Activated CD8-positive, alpha-beta memory T cell treated with anti-CD3 and anti-CD28 coated beads, Interleukin-2, amount 50 U/mL, for 24 hours (primary cell): ENCODE measurements at regions not wholly inside any gene's neighbourhood (a gene's known extent, or its start where the extent isn't known, plus 50 kb on each side); places are given as distances from the start of the nearest gene placed in this dataset.
"Not testable (repeated sequence)": the region's sequence is repeated elsewhere in the genome, so short reads cannot be mapped to it uniquely, and the experiment has no call there.

Experiments
- DNase-seq: peaks from one replicate; pipeline ENCODE4 v3.0.0-alpha.2; 2020; ENCODE audit errors: extremely low read depth

DNA sequence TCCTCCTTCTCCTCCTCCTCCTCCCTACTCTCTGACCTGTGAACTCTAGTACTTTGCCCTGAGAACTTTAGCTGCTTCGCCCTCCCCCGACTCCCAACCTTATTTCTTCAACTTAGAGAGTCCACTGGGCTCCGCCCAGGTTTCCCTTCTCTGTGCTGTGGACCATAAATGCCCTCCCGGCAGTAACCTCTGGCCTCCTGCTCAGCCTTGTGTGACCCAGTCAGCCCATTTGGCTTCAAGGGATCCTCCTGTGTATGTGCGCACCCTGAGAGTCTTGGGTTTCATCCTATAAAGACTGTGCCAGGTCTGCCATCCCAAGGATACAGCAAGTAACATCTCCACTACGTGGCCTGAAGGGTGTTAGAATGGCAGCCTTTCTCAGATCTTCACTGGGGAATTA, 275.6 kb upstream of the C16orf82 start:
- no peak for DNase-seq

DNA sequence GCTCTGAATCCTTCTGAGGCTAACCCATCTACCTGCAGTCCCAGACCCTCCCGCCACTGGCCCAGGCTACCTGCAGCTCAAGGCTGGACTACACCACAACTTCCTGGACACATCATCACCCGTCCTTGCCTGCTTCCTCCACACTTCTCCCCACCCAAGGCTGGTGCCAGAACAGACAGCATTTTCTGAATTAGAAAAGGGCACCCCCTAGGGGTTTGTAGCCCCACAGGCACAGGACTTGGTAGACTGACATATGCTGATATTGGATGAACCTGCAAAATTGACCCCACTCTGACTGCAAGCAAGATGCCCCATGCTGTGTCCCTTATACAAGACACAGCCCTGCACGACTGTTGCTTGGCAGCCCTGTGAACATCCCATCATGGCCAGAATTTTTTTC, 271.5 kb upstream of the C16orf82 start:
- no peak for DNase-seq

DNA sequence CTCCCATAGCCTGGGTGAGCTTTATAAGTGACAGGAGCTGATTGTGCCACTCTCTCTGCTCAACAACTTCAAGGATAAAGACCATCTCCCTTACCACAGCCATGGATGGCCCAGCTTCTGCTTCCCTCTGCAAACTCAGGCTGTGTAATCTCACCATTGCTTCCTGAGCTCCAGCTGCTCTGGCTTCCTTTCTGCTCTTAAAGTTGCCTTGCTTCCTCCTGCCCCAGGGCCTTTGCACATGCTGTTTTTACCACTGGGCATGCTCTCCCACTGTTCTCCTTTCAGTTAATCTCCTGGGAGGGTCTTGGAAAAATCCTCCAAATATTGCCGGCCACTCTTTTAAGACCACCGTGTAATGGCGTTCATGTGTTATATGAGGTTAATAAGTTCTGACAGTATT, 265.1 kb upstream of the C16orf82 start:
- DNase-seq, result no peak

DNA sequence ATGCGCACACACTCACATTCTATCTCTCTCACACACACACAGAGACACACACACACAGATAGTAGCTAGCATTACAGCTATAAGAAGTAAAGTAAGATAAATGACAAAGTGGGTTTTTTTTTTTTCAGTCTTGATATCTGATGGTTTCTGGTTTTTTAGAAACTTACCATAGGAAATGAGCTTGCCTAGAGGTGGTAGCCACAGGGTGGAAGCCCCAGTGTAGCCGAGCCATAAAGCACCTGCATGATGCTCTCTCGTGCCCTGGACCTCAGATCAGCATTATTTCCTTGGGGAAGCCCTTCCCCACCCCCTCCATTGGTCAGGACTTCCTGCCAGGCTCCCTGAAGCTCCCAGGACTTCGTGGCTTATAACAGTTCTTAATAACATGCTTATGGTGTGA, 264.3 kb upstream of the C16orf82 start:
- DNase-seq, result no peak

DNA sequence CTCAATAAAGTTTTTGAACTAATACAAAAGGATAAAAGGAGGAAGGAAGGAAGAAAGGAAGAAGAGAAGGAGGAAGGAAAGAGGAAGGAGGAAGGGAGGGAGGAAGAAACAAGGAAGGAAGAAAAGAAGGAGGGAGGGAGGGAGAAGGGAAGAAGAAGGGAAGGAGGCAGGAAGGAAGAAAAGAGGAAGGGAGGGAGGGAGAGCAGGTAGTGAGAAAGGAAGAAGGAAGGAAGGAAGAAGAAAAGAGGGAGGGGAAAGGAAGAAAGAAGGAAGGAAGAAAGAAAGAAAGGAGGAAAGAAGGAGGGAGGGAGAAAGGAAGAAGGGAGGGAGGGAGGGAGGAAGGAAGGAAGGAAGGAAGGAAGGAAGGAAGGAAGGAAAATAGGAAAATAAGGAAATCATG, 263.8 kb upstream of the C16orf82 start:
- no peak for DNase-seq

DNA sequence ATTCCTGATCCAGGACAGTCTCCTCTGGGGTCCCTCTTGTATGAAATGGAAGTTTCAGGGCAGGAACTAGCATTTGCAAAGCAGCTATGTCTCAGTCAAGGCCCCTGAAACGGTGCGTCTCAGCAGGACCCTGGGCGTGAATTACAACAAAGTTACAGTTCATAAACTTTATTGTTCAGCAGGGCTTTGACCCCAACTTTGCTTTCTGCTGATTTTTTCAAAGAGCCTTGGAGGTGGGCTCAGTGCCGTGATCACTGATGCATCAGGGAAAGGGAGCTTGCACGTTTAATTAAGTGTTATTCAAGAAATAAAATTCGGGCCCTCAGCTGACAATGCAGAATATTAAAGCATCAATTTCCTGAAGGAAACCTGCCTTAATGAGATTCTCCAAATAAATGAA, 260.1 kb upstream of the C16orf82 start:
- no peak for DNase-seq

DNA sequence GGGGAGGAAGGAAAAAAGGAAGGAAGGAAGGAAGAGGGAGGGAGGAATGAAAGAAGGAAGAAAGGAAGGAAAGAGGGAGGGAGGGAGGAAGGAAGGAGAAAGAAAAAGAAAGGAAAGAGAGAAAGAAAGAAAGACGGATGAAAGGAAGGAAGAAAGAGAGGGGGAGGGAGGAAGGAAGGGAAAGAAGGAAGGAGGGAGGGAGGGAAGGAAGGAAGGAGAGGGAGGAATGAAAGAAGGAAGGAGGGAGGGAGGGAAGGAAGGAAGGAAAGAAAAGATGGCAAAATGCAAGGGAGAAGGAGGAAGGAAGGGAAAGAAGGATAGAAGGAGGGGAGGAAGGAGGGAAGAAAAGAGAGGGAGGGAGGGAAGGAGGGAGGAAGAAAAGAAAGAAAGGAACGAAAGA, 257.3 kb upstream of the C16orf82 start:
- no peak for DNase-seq

DNA sequence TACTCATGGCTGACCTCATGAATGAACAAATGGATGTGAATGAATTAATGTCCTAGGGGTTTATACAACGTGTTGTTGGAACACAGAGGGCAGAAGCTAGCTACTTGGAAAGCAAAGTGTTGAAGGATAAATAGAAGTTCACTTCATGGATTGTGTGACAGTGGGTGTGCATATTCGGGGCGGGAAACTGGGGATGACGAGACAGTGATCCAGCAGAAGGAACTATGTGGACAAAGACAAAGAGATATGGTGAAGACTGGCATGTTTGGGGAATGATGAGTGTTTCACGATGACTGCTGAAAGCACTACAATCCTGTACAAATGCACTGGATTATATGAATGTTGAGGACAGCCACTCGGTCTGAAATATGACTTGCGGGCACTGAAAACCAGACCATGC, 250.5 kb upstream of the C16orf82 start:
- no peak for DNase-seq

DNA sequence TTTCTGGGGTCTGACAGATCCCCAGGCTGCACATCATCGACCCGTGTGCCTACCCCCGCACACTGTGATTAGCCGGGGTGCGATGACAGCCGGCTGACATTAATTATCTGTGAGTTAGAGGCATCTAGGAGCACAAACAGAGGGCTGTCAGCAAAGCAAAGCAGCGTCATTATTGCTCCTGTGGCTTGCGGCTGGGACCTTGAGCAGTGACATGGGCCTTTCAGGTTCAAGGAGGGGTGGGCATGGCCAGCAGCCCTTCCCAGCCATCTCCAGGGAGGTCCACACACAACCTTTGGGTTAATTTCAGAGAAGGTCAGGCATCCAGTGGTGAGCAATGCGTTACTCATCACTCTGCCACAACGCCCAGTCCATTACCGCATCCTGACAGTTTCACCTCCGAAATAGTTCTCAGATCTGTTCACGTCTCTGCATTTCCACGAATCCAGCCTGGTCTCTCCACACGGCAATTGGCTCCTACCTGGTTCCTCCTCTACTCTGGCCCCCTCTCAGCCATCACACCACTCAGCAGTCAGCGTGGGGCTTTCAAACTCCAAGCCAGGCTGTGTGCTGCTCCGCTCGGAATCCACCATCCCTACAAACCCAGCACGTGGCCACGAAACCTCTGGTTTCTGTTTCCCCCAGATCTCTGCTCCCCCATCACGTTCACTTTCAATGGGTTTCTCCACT, 249.7 kb upstream of the C16orf82 start:
- DNase-seq, result no peak

DNA sequence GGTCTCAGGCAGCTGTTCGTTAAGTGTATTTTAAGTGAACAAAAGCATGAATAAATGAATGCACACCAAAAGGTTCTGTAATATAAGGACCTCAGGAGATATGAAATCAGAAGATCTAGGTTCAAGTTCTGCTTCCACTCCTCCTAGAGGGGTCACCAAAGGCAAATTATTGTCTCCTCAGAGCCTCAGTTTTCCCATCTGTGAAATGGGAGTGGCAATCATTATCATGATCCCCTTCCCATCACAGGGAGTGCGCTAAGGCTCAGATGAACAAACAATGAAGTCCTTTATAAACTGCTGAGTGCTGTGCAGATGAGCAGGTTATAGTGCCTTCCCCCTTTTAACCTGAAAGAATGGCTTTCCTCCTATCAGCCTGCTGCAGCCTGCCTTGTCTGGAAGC, 248.3 kb upstream of the C16orf82 start:
- no peak for DNase-seq

DNA sequence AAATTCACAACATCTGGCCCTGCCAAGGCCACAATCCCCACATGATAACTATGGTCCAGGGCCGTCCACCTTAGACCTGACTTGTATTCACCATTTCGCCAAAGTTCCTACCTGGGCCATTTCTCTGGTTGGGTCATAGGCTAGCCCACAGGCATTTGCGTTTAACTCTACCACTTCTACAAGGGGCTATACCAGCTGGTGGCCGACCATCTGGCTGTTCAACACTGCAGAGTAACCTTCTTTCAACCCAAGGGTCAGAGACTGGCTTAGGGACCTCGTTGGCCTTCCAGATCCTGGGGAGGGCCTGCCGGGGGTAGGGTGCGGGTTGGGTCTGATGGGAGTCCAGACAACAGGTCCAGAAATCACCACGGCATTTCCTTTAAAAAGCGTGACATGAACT, 242.3 kb upstream of the C16orf82 start:
- DNase-seq, result no peak

DNA sequence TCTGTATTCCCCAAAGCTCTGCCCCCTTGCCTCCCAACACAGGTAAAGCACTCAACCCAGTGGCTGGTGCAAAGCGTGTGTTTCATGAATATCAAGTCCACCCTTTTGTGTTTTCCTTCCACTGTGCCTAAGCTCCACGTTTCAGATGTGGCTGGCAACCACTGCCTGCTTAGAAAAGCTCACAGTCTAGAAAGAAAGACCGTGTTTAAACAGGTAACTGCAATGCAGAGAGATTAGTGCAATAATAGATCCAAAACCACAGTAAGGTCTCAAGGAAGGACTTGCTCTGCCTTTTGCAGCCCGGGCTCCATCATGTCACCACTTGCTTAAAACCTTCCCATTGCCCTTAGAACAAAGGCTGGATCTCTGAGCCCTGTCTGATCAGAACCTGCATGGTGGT, 240.2 kb upstream of the C16orf82 start:
- DNase-seq, result no peak

DNA sequence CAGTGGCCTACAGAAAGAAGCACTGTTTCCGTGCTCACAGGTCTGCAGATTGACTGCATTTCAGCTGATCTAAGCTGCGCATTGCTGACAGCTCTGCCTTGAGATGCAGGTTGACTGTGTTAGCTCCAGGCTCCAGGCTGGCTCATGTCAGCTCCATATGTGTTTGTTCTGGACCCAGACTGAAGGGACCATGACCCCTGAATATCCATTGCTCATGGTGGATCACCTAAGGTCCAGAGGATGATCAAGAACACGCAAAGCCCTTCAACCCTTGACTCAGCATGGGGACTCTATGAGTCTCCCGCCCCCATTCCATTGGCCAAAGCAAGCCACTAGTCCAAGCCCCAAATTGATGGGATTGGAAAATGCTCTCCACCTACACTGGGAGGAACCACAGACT, 239.3 kb upstream of the C16orf82 start:
- no peak for DNase-seq

DNA sequence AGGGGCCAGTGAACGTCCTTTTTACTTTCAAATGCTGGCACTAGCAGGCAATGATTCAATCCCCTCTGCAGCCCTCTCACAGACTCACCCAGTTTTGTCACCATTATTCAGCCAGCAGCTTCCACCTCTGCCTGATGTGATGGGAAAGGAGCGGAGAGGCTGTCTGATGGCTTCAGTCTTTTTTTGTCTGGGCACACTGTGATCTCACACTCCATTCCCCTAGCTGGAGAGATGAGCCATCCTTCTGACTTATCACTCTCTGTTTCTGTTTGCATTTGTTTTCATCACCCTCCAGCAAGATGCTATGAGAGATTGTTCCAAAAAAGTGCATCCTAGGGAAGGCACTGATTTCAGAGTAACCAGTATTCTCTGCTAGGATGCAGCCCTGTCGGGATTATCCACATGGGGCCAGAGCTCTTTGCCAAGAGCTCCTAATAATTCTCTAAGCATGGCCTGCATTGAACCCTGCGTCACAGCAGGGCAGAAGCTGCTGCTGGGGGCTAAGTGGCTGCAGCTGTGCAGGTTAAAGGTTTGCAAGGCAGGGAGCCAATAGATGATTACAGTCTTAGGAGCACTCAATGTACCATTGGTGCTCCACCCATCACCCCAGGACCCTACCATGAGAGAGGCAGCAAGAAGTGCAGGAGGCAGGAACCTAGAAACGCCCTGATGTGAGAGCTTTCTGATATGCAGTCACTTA, 236.1 kb upstream of the C16orf82 start:
- DNase-seq, result no peak

DNA sequence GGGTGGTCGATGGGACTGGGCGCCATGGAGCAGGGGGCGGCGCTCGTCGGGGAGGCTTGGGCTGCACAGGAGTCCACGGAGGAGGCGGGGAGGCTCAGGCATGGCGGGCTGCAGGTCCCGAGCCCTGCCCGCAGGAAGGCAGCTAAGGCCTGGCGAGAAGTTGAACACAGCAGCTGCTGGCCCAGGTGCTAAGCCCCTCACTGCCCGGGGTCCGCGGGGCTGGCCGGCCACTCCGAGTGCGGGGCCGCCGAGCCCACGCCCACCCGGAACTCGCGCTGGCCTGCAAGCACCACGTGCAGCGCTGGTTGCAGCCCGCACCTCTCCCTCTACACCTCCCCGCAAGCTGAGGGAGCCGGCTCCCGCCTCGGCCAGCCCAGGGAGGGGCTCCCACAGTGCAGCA, 230.6 kb upstream of the C16orf82 start:
- DNase-seq, result not testable (repeated sequence)

DNA sequence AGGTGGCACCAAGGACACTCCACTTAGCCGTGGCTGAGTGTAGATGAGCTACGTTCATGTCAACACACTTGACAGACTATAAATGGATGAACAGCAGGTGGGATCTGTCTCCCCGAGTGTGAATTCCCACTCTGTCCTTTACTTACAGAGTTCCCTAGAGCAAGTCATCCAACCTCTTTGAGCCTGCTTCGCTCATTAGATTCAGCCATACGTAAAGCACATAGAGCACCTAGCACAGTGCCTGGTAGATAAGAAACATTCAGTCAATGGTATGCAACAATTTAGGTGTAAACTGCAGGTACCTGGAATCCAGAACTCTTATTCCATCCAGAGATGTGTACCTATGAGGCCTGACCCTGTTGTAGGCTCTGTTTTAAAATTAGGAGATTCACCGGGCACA, 227.8 kb upstream of the C16orf82 start:
- DNase-seq, result no peak

DNA sequence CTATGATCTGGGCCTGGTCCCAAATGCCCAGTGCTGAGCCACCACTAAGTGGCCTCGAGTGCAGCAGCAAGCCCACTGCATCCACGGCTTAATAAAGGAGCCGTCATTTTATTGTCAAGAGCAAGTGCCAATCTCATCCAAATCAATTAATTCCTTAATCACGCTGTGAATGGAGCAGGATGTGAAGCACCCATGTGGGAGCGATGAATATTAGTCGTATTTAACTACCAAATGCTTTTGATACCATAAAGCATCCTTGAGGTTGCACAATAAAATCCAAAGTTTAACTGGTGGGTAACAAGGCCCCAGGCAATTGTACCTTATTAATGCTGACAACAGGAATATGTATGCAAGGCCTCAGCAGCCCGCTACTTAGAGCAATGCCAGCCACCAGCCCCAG, 226.0 kb upstream of the C16orf82 start:
- no peak for DNase-seq

DNA sequence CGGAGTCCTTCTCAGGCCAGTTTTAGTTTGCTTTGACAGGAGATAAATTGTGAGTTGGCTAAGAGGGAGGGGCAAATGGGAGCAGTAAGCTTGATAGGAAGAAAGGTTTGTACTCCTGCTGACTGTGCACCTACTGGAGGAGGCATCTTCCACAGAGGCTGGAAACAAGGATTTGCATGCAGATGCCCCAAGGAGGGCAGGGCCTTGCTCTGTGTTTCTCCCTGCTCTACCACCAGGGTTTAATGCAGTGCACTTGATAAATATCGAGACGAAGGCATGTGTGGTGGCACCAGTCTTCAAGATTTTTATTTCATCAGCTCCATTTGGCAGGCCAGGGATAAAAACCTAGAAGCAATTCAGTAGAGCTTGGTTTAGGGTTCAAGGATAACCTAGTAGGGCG, 210.5 kb upstream of the C16orf82 start:
- DNase-seq, result no peak

DNA sequence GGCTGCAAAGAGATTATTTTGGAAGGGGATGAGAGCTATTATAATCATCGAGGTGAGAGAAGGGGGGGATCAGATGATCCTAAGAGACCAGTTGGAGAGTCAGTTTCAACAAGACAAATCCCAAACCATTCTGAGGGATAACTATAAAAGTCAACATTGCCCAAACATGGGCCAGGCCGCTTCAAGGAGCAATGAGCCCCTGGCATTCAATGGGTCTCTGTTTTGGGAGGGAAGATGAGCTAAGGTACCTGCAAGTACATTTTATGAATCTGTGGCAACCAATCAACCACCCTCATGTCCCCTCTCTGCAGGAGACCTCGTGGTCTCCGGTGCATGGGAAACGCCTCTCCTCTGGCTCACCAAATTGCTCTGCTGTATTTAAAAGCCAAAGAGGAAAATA, 209.9 kb upstream of the C16orf82 start:
- no peak for DNase-seq

DNA sequence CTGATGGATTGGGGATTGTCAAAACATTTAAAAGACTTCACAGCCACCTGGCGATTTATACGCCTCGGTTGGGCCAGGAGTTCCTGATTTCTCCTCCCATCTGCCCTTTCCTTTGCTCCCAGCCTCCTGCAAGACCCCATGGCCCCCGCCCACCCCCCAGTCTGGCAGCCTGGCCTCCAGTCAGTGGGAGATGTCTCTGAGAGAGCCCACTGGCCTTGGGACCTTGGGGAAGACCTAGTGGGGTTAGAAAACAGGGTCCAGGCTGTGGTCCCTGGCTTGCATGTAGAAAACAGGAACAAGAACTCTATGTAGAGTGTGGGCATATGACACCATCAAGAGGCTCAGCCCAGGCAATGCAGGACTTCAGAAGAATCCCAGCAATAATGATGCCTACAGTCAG, 209.4 kb upstream of the C16orf82 start:
- no peak for DNase-seq

DNA sequence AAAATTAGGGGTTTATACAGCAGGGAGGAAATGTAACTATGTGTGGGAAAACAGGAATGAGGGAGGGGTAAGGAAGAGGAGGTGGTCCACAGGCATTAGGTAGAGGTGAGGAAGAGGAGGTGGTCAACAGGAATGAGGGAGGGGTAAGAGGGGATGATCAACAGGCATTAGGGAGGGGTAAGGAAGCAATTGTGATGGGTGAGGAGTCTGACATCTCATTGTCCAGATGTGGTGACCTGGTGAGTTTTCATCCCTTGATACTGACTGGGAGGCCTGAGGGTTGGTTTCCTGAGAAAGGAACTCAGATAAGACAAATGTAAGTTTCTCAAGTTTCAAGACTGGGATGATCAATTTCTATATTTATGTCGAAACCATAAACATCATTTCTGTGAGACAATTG, 206.2 kb upstream of the C16orf82 start:
- DNase-seq, result no peak

DNA sequence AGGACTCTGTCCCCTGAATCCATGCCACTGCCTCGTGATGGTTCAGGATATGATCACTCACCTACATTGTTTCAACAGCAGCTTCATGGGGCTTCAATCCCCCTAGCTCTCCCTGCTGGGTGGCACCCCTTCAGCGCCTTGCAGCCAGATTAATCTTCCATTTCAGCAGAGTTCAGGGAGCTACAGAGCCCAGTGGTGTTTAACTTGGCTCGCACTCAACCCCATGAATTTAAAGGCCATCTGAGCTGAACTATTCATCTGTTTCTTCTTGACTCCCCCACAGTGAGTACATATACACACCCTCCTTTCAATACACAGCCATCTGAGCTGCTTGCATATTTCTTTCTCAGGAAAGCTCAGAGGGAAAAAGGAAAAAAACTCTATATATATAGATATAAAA, 202.8 kb upstream of the C16orf82 start:
- no peak for DNase-seq

DNA sequence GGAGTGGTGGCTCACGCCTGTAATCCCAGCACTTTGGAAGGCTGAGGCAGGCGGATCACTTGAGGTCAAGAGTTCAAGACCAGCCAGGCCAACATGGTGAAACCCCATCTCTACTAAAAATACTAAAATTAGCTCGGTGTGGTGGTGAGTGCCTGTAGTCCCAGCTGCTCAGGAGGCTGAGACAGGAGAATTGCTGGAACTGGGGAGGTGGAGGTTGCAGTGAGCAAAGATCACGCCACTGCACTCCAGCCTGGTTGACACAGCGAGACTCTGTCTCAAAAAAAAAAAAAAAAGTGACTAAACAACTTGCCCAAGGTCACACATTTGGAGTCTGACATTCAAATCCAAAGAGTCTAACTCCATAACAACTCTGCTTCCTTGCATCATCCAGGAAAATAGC, 192.4 kb upstream of the C16orf82 start:
- DNase-seq, result not testable (repeated sequence)

DNA sequence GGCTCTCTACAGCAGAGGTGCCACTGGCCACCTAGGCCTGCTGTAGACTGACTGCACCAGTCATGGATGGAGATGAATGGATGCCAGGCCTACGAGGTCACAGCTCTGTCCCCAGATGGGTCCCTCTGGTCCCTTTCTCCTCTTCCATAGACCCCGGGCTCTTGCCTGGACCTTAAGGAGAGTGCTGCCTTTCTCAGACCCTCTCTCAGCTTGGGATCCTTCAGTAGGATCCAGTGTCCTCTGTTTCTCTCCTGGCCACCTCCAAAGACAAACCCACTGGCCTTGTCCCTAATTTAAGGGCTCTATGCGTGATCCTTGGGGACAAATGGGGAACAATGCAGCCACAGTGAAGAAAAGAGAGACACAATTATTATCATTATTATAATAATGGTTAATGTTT, 189.3 kb upstream of the C16orf82 start:
- DNase-seq, result no peak
